ENCODE measurements at regions not wholly inside any gene's neighbourhood (a gene's known extent, or its start where the extent isn't known, plus 50 kb on each side); places are given as distances from the start of the nearest gene placed in this dataset.

GRCh38 chr16:5633845-5634440, 536.3 kb upstream of the EEF2KMT start:
- TF ChIP-seq CTCF (IDR thresholded peaks at IDR 0.05; ENCODE audit: low read depth, low read length, poor library complexity, severe bottlenecking) (peak; percentile 71), EZH2phosphoT487 (IDR thresholded peaks at IDR 0.05; ENCODE audit: borderline replicate concordance, low read length) (no peak)
